ENCODE measurements at regions not wholly inside any gene's neighbourhood (a gene's known extent, or its start where the extent isn't known, plus 50 kb on each side); places are given as distances from the start of the nearest gene placed in this dataset.

DNA sequence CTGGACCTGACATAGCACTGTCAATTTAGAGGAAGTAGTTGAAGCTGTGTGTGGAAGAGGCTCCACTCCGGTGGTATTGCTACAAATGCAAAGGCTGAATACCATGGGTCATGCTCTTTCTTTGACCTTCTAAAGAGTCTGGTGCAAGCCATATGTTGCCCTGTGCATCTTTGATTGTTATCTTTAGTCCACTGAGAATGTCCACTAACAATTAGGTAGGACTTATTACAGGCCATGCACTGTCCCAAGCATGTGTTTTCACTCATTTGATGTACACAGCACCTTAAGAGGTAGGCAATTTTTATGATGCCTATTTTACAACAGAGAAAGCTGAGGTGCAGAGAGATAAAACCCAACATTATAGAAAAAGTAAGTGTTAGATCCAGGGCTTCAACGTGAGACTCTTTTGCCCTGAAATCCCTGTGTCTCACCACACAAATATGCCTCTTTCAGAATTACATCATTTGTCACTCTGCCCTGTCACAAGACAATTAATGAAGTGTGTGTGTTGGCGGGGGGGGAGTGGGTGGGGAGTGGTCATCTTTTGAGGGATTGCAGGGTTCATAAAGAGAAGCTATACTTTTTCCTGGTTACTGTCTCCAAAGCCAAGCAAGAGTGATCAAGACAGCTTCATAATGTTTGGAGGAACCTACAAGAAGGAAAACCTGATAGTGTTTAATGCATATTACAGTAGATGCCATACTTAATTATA lies 637.6 kb upstream of the IGFBP3 start:
- 48 to 57% methylated on average over 3 of the region's 3 CpGs for WGBS, 2 donors
- no peak for TF ChIP-seq POLR2A (IDR thresholded peaks at IDR 0.05)
- TF ChIP-seq, protein P1, sequence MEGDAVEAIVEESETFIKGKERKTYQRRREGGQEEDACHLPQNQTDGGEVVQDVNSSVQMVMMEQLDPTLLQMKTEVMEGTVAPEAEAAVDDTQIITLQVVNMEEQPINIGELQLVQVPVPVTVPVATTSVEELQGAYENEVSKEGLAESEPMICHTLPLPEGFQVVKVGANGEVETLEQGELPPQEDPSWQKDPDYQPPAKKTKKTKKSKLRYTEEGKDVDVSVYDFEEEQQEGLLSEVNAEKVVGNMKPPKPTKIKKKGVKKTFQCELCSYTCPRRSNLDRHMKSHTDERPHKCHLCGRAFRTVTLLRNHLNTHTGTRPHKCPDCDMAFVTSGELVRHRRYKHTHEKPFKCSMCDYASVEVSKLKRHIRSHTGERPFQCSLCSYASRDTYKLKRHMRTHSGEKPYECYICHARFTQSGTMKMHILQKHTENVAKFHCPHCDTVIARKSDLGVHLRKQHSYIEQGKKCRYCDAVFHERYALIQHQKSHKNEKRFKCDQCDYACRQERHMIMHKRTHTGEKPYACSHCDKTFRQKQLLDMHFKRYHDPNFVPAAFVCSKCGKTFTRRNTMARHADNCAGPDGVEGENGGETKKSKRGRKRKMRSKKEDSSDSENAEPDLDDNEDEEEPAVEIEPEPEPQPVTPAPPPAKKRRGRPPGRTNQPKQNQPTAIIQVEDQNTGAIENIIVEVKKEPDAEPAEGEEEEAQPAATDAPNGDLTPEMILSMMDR (IDR thresholded peaks at IDR 0.05): no peak
- Histone ChIP-seq H3K4me1 (peaks cover 4% of the 10 kb centered on the region), H3K36me3 (replicated peaks in 1 of 2; ENCODE audit: insufficient read depth in 1 of 2, low read depth in 2 of 2) (no peaks in the 10 kb centered on the region), H3K27ac (no peak overlapping the region), H3K4me3 (no peak overlapping the region), H3K27me3 (no peaks in the 10 kb centered on the region), H3K9me3 (no peaks in the 10 kb centered on the region)
- no peak for DNase-seq
- intact Hi-C loops (cut with DNase I): no loop called here
- ATAC-seq: no peak

GRCh38 chr7:46557781-46558180 lies 636.7 kb upstream of the IGFBP3 start:
- H3K27ac ChIP-seq: peak overlapping the region in 3 of 4 donors; percentile 21 to 53 (median 49)
- intact Hi-C loops (cut with DNase I): no loop called here
- TF ChIP-seq POLR2A (IDR thresholded peaks at IDR 0.05): no peak
- TF ChIP-seq, protein P1 (IDR thresholded peaks at IDR 0.05): no peak
- no peaks in the 10 kb centered on the region for H3K27me3 ChIP-seq
- no peaks in the 10 kb centered on the region for H3K9me3 ChIP-seq
- DNase-seq (no peak), ATAC-seq (no peak)
- H3K36me3 ChIP-seq (replicated peaks in 1 of 2; ENCODE audit: insufficient read depth in 1 of 2, low read depth in 2 of 2): no peaks in the 10 kb centered on the region
- WGBS, 2 donors: 42 to 44% methylated on average over 3 of the region's 3 CpGs
- H3K4me3 ChIP-seq: no peak overlapping the region
- H3K4me1 ChIP-seq: peaks cover 4% of the 10 kb centered on the region

DNA sequence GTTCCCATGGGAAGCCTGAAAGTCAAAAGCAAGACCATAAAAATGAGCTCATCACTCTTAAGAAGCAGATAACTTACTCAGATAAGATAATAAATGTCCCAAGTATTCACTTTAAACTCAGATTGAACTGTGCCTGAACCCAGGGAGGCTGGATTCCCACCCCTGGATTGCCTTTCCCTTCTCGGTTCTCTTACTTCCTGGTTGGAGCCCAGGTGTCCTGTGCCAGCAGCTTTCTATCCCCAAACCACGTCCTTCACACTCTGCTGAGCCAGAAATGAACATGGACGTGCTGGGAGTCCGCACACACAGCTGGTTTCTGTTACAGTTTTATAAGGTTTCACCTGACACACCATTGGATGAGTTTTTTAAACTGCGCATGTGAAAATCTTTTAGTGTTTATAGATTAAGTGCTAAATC lies 636.2 kb upstream of the IGFBP3 start:
- H3K27ac ChIP-seq: peak overlapping the region in 3 of 4 donors; percentile 21 to 53 (median 49)
- 37 to 42% methylated on average over 5 of the region's 5 CpGs for WGBS, 2 donors
- peaks cover 4% of the 10 kb centered on the region for H3K4me1 ChIP-seq
- peak in 2 of 3 donors; percentile 12 to 14 for TF ChIP-seq POLR2A (IDR thresholded peaks at IDR 0.05)
- TF ChIP-seq, protein P1 (IDR thresholded peaks at IDR 0.05): no peak
- no peaks in the 10 kb centered on the region for H3K36me3 ChIP-seq (replicated peaks in 1 of 2; ENCODE audit: insufficient read depth in 1 of 2, low read depth in 2 of 2)
- H3K4me3 ChIP-seq: no peak overlapping the region
- intact Hi-C loops (cut with DNase I): no loop called here
- no peaks in the 10 kb centered on the region for H3K9me3 ChIP-seq
- DNase-seq (peak; percentile 15 to 24 (median 20)), ATAC-seq (peak; percentile 74)
- no peaks in the 10 kb centered on the region for H3K27me3 ChIP-seq

- Histone ChIP-seq H3K4me3 (no peak overlapping the region), H3K27ac (no peak overlapping the region), H3K9me3 (no peaks in the 10 kb centered on the region), H3K36me3 (replicated peaks in 1 of 2; ENCODE audit: insufficient read depth in 1 of 2, low read depth in 2 of 2) (no peaks in the 10 kb centered on the region), H3K27me3 (no peaks in the 10 kb centered on the region), H3K4me1 (peaks cover 4% of the 10 kb centered on the region)
- WGBS, 2 donors: 81 to 83% methylated on average over 3 of the region's 3 CpGs
- intact Hi-C loops (cut with DNase I): no loop called here
- ATAC-seq: no peak
- no peak for TF ChIP-seq POLR2A (IDR thresholded peaks at IDR 0.05)
- no peak for DNase-seq
These were observed 633.8 kb upstream of the IGFBP3 start for GRCh38 chr7:46554688-46555422.

DNA sequence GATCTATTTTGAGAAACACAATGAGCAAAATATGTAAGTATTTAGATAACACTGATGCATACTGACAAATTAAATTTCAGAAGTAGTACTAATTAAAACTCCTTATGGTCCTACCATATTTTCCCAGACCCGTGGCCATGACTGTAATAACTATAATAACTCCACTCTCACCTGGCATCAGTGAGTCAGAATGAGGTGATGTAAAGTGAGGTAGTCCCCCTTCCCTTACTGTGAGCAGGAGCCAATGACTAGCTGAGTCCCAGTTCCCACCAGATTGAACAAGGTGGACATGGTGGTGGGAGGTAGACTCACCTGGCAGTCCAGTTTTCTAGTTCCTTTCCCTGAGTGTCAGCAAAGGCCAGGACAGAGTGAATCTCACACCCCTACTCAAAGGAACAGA lies 630.5 kb upstream of the IGFBP3 start:
- Histone ChIP-seq H3K36me3 (replicated peaks in 1 of 2; ENCODE audit: insufficient read depth in 1 of 2, low read depth in 2 of 2) (no peaks in the 10 kb centered on the region), H3K4me1 (no peaks in the 10 kb centered on the region), H3K27ac (no peak overlapping the region), H3K4me3 (no peak overlapping the region), H3K27me3 (no peaks in the 10 kb centered on the region), H3K9me3 (no peaks in the 10 kb centered on the region)
- ATAC-seq: no peak
- 61 to 80% methylated on average over 1 of the region's 1 CpG for WGBS, 2 donors
- TF ChIP-seq POLR2A (IDR thresholded peaks at IDR 0.05): no peak
- TF ChIP-seq, protein P1 (IDR thresholded peaks at IDR 0.05): no peak
- intact Hi-C loops (cut with DNase I): no loop called here
- no peak for DNase-seq
